ACC112 (cell line): ENCODE measurements at regions not wholly inside any gene's neighbourhood (a gene's known extent, or its start where the extent isn't known, plus 50 kb on each side); places are given as distances from the start of the nearest gene placed in this dataset.
A peak's percentile ranks its signal among the peaks of the same experiment; 100 is the strongest.
"Not testable (repeated sequence)": the region's sequence is repeated elsewhere in the genome, so short reads cannot be mapped to it uniquely, and the experiment has no call there.

ENCODE experiments used
- H2AFZ ChIP-seq: fragments of 200-600 bp; sonication (generic); one replicate; pipeline ENCODE4 v1.6.0; 2017; ENCODE audit warnings: antibody characterized with exemption, low read length; ENCODE audit not compliant: unreplicated experiment
- H3K27ac ChIP-seq: fragments of 200-600 bp; sonication (generic); 2 replicates; pipeline ENCODE4 v1.5.1; 2014; ENCODE audit warnings: low read depth, mild to moderate bottlenecking, antibody characterized with exemption, low read length, moderate library complexity
- H3K27me3 ChIP-seq: fragments of 200-600 bp; sonication (generic); 2 replicates; pipeline ENCODE4 v1.6.1; 2014; ENCODE audit warnings: mild to moderate bottlenecking, antibody characterized with exemption, low read length, moderate library complexity, mixed read lengths; ENCODE audit not compliant: insufficient read depth
- H3K36me3 ChIP-seq: fragments of 200-600 bp; sonication (generic); 2 replicates; pipeline ENCODE4 v1.6.1; 2016; ENCODE audit warnings: mild to moderate bottlenecking, antibody characterized with exemption, low read length, moderate library complexity, mixed read lengths; ENCODE audit not compliant: insufficient read depth
- H3K4me1 ChIP-seq: fragments of 200-600 bp; sonication (generic); one replicate; pipeline ENCODE4 v1.6.1; 2016; ENCODE audit warnings: low read length, mixed read lengths; ENCODE audit not compliant: insufficient read depth, unreplicated experiment, control insufficient read depth
- H3K4me3 ChIP-seq: fragments of 200-600 bp; sonication (generic); 2 replicates; pipeline ENCODE4 v1.5.1; 2014; ENCODE audit warnings: mild to moderate bottlenecking, low read depth, low read length
- H3K79me2 ChIP-seq: fragments of 200-600 bp; sonication (generic); one replicate; pipeline ENCODE4 v1.6.0; 2016; ENCODE audit warnings: low read length; ENCODE audit not compliant: control insufficient read depth, unreplicated experiment, insufficient read depth

DNA sequence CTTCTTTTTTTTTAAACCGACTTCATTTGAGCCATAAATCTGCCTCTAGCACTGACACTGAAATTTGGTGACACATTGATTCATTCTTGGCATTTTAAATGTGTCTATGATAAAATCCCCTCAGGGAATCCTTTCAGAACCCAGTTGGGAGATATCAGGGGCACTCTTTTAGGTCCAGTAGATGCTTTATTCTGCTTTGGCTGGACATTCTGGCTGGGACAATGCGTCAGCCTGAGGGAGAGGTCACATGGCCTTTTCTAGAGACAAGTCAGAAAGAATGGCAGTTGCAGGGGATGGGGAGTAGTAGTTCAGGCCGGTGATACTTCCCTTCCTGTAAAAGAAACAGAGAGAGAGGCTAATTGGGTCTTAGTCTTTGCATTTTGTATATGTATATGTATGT, 63.1 kb downstream of the TRIM43 start:
- not testable (repeated sequence) for H3K27ac ChIP-seq

DNA sequence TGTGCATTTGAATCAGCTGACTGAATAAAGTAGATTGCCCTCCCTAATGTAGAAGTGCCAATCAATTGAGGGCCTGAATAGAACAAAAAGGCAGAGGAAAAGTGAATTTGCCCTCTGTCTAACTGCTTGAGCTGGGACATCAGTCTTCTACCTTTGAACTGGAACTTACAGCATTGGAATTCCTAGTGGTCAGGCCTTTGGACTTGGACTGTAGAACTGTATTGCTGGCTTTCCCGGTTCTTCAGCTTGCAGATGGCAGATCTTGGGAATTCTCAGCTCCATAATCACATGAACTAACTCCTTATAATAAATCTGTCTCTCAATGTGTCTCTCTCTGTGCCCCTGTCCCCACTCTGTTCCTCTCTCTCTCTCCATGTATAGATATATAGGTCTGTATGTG, 64.8 kb downstream of the TRIM43 start:
- not testable (repeated sequence) for H3K36me3 ChIP-seq, H3K27me3 ChIP-seq, H3K79me2 ChIP-seq, H2AFZ ChIP-seq, H3K4me3 ChIP-seq, H3K4me1 ChIP-seq, H3K27ac ChIP-seq

More for the DNA sequence above, 63.1 kb downstream of the TRIM43 start:
- H3K4me1 ChIP-seq, H2AFZ ChIP-seq, H3K79me2 ChIP-seq, H3K36me3 ChIP-seq, H3K4me3 ChIP-seq, H3K27me3 ChIP-seq: not testable (repeated sequence)

DNA sequence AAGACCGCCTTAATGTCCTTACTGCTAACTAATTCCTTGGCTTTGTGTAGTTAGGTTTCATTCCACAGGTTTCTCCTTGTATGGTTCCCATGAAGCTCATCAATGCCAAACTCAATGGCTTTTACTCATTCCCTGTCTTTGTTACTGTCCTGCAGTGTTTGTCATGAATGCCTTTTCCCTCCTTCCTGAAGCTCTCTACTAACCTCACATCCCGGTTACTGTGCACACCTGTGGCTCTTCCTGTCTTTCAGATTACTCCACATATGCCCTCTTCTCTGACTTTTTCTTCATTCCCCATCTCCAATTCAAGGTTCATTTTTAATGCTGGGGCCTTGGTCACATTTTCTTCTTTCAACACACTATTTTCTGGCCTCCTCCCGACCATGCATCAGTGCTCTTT, 66.1 kb downstream of the TRIM43 start:
- not testable (repeated sequence) for H3K27me3 ChIP-seq, H3K79me2 ChIP-seq, H3K27ac ChIP-seq, H3K4me1 ChIP-seq, H3K4me3 ChIP-seq, H2AFZ ChIP-seq, H3K36me3 ChIP-seq

DNA sequence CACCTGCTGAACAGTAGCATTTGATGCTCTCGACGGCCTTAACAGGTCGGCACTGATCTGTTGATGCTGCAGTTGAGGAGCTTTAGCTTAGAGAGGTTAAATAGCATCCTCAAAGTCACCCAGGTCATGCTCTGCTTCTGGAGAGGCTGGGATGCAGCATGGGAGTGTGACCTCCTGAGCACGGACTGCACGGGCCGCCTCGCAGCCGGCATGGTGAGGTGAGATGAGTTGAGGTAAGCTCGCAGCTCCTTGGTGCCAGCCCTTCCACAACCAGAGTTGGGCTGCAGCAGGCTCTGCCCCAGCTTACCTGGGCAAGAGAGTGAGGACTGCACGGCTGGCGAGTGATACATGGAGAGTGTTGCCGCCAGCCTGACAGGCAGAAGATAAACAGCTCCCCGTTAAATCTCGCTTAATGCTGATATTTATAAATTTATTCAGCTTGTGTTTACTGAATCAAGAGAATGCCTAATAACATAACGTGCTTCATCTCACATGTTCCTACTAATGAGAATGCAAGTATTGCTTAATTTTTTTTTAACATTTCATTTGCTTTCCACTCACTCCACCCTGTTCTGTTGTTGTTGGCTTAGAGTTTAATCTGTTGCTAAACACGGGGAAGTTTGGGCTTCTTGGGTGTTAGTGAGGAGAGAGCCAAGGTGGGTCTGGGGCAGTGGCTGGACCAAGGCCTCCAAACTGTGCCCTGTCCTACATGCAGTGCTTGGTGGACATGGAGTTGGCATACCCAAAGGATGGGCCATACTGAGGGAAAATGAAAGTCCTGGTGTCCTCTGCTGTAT, 69.2 kb downstream of the TRIM43 start:
- H3K27ac ChIP-seq, H3K36me3 ChIP-seq, H3K27me3 ChIP-seq, H2AFZ ChIP-seq, H3K79me2 ChIP-seq, H3K4me1 ChIP-seq, H3K4me3 ChIP-seq: not testable (repeated sequence)

DNA sequence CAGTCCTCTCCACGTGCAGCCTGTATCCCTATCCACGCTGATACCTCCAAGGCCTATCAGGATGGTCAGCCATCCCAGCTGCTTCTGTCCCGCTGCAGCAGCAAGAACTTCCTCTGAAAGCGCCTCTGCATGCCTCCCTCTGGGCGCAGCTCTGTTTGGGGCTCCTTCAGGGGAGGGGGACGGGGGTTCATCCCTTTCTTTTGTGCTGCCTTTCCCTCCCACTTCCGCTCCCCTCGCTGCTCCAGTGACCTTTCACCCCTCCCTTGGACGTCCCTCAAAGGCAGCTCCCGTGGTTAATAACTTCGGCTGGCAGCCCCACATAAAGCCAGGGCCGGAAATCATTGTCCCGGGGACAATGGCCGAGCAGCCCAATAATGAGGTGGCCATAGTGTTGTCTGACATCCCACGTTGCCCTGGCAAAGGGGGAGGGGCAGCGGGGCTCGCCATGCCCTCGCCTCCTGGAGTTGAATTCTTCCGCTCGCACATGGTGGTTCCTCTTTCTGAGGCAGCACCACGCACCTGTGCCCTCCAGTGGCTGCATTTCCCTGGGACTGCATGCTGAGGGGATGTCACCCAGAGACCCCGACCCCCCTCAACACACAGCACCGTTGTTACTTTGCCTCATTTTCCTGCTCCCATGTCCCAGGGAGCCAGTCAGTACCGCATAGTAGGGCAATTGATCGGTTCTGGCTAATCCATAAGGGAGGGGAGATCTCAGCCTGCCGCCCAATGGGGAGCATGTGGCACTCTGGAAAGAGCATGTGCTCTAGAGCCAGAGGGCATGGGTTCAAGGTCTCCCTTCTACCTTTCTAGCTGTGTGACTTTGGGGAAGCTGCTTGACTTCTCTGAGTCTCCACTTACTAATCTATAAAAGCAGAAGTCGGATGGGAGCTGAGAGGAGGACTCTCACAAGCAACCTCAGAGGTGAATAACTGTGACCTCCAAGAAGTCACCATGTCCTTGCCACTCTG, 72.0 kb downstream of the TRIM43 start:
- not testable (repeated sequence) for H3K36me3 ChIP-seq, H3K27ac ChIP-seq, H3K27me3 ChIP-seq, H3K79me2 ChIP-seq, H3K4me1 ChIP-seq, H2AFZ ChIP-seq, H3K4me3 ChIP-seq

DNA sequence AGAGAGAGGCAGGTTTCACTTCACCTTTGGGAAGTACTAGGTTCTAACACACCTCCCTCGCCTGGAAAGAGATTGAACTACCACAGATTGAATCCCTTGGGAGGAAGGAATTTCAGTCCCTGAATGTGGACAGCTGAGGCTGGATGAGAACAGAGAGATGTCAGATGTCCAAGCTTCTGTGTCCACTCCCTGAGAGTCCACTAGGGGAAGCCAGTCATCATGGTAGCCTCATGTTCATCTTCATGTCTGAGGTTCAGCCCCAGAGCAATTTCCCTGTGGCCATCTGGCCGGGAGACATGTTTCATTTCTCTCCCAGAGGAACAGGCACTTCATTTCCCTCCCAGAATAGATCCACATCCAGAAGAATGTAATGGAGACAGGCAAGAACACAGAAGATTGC, 74.8 kb downstream of the TRIM43 start:
- H3K27me3 ChIP-seq, H3K27ac ChIP-seq, H3K4me3 ChIP-seq, H3K79me2 ChIP-seq, H3K36me3 ChIP-seq, H2AFZ ChIP-seq: not testable (repeated sequence)
- peaks cover 18% of the 10 kb centered on the region for H3K4me1 ChIP-seq

DNA sequence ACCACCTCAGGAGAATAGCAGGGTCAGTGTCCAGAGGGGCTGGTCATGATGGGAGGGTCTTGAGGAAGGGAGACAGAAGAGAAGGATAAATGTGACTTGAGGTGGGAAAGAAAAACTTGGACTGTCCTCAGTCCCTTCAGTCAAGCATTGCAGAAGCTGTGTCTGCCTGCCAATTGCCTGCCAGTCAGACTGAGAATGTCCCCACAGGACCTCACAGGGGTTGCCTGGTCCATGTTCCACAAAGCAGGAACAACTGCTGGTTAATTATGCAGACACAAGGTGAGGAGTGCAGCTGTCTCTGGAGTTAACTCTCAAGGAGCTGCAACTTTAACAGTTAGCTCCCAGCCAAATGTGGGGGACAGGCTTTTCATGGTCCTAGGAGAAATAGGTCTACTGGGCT, 75.7 kb downstream of the TRIM43 start:
- H3K36me3 ChIP-seq = no peaks in the 10 kb centered on the region
- no peak overlapping the region for H3K27ac ChIP-seq
- H3K79me2 ChIP-seq = no peaks in the 10 kb centered on the region
- H3K4me1 ChIP-seq = peaks cover 18% of the 10 kb centered on the region
- no peak overlapping the region for H2AFZ ChIP-seq
- peaks cover 5% of the 10 kb centered on the region; the same call in 1 of the 2 replicates for H3K27me3 ChIP-seq
- H3K4me3 ChIP-seq = no peak overlapping the region

DNA sequence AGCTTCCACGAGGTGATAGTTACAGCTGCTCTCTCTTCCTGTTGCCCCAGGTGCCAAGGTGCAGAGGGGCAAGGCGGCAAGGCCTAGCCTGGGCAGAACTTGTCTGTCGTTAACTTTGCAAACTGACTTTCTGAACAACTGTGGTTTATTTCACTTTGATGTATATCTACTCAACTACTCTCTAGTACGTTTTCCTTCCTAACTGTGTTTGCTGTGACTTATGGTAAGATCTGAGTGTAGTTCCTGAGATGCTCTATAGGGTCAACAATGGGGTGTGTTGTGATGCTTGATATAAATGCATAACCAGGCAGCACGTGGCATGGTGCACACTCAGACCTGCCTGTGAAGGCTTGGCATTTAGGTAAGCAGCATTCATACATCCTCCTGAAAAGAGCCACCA, 77.1 kb downstream of the TRIM43 start:
- H2AFZ ChIP-seq, H3K27ac ChIP-seq, H3K36me3 ChIP-seq, H3K4me3 ChIP-seq, H3K27me3 ChIP-seq, H3K79me2 ChIP-seq: not testable (repeated sequence)
- peaks cover 18% of the 10 kb centered on the region for H3K4me1 ChIP-seq

DNA sequence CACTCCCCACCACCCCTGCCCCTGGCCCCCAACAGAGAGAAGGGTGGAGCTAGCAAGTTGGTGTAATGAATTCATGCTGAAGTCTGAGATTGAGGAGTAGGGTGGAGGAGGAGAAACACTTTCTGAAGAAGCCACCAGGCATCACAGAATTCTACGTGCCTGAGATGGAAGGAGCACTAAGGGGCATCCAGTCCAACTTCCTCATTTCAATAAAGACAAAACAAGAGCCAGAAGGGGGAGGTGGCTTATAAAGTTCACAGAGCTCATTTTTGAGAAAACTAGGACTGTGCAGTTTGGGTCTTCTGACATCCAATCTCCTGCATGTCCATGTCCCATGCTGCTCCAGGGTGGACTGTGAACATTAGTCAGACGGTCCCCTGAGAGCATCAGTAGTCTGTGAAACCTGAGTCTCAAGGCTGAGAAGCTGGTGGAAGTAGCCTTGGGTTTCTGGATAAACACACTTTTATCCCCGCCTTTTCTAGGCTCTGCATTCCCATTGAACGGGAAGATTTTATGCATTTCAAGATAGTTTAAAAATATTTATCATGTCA, 77.7 kb downstream of the TRIM43 start:
- no peak overlapping the region for H3K4me3 ChIP-seq
- no peak overlapping the region for H3K27ac ChIP-seq
- no peaks in the 10 kb centered on the region for H3K79me2 ChIP-seq
- H3K36me3 ChIP-seq = no peaks in the 10 kb centered on the region
- no peak overlapping the region for H2AFZ ChIP-seq
- no peaks in the 10 kb centered on the region for H3K27me3 ChIP-seq
- H3K4me1 ChIP-seq = peaks cover 18% of the 10 kb centered on the region

DNA sequence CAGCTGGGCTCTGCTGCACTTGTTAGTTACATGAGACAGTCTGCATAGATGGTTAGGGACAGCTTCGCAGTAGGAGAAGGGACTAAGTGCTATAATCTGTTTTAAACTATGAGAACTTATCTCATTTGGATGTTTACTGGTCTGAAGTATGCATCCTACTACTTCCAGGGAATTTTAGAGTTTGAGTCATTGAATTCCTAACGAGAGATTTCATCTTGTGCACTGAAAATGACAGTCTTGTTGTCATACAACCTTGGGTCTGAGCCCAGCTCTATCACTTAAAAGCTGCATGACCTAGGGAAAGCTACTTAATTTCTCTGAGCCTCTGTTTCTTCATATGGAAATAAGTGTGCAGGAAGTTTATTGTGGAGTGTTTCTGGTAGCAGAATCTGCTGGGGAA, 78.4 kb downstream of the TRIM43 start:
- Histone ChIP-seq H2AFZ (peak overlapping the region; percentile 29), H3K4me1 (peaks cover 18% of the 10 kb centered on the region), H3K27ac (no peak overlapping the region)

More for the DNA sequence above, 78.4 kb downstream of the TRIM43 start:
- no peaks in the 10 kb centered on the region for H3K79me2 ChIP-seq
- peaks cover 1% of the 10 kb centered on the region; the same call in 1 of the 2 replicates for H3K27me3 ChIP-seq
- H3K4me3 ChIP-seq = no peak overlapping the region
- H3K36me3 ChIP-seq = no peaks in the 10 kb centered on the region
